HepG2 (cell line): ENCODE measurements at regions not wholly inside any gene's neighbourhood (a gene's known extent, or its start where the extent isn't known, plus 50 kb on each side); places are given as distances from the start of the nearest gene placed in this dataset.

Experiments used
- ATF7 ChIP-seq, 2 experiments: fragments of 450-650 bp in 1 of 2; sonication (generic) in 1 of 2; formaldehyde crosslinking in 1 of 2; IDR thresholded peaks; 2 replicates each; pipeline versions ENCODE4 v1.4.0 to v1.6.1; 2016 to 2020; ENCODE audit warnings: antibody characterized with exemption in 1 of 2, mild to moderate bottlenecking in 1 of 2, missing genetic modification reagents in 1 of 2
- CTCF ChIP-seq: sonication (generic); formaldehyde crosslinking; IDR thresholded peaks from 2 replicates; pipeline ENCODE4 v1.5.0; 2020; ENCODE audit warnings: mild to moderate bottlenecking, missing genetic modification reagents, moderate library complexity
- HNRNPLL ChIP-seq: fragments of 200-400 bp; formaldehyde crosslinking; IDR thresholded peaks from 2 replicates; pipeline ENCODE4 v1.6.1; 2017; ENCODE audit warnings: mild to moderate bottlenecking, low read depth, low read length; ENCODE audit not compliant: poor library complexity, severe bottlenecking
- POLR2A ChIP-seq, 2 experiments: IDR thresholded peaks; 2 replicates each; pipeline ENCODE4 v1.6.1; 2011; ENCODE audit warnings: low read depth in 2 of 2, low read length in 2 of 2, mild to moderate bottlenecking in 1 of 2, moderate library complexity in 1 of 2; ENCODE audit not compliant: insufficient read depth in 1 of 2
- ZNF138 ChIP-seq: sonication (generic); formaldehyde crosslinking; IDR thresholded peaks from 2 replicates; pipeline ENCODE4 v1.5.0; 2020; ENCODE audit warnings: mild to moderate bottlenecking, low read depth, missing genetic modification reagents
- ZNF318 ChIP-seq: sonication (generic); formaldehyde crosslinking; IDR thresholded peaks from 2 replicates; pipeline ENCODE4 v1.4.0; 2020; ENCODE audit warnings: mild to moderate bottlenecking, missing genetic modification reagents

- TF ChIP-seq POLR2A (IDR thresholded peaks at IDR 0.05; ENCODE audit: insufficient read depth in 1 of 2, low read depth in 2 of 2, low read length in 2 of 2) (no peak), ZNF318 (CRISPR knock-in tag) (no peak), ATF7 (IDR thresholded peaks at IDR 0.05) (no peak), ATF7 (CRISPR knock-in tag; IDR thresholded peaks at IDR 0.05) (no peak), ZNF138 (CRISPR knock-in tag) (no peak), HNRNPLL (no peak), CTCF (CRISPR knock-in tag) (no peak)
These were observed 77.6 kb upstream of the PCDH18 start for GRCh38 chr4:137609718-137610430.
